ENCODE measurements at regions not wholly inside any gene's neighbourhood (a gene's known extent, or its start where the extent isn't known, plus 50 kb on each side); places are given as distances from the start of the nearest gene placed in this dataset.
"Not testable (repeated sequence)": the region's sequence is repeated elsewhere in the genome, so short reads cannot be mapped to it uniquely, and the experiment has no call there.

- no peak for DNase-seq (ENCODE audit: extremely low read depth, low read depth)
- no peak for TF ChIP-seq CTCF (IDR thresholded peaks at IDR 0.05; ENCODE audit: low read depth, low read length, missing control alignments)
- no peak overlapping the region for H3K4me3 ChIP-seq (replicated peaks; ENCODE audit: low read depth, low read length)
These were observed 138.9 kb upstream of the CDH11 start for GRCh38 chr16:65260746-65261145.

GRCh38 chr16:65254144-65254543, 132.3 kb upstream of the CDH11 start:
- DNase-seq (ENCODE audit: extremely low read depth, low read depth), result peak; percentile 37
- no peak for TF ChIP-seq CTCF (IDR thresholded peaks at IDR 0.05; ENCODE audit: low read depth, low read length, missing control alignments)
- H3K4me3 ChIP-seq (replicated peaks; ENCODE audit: low read depth, low read length), result no peak overlapping the region

- no peak for DNase-seq (ENCODE audit: extremely low read depth, low read depth)
- no peak for TF ChIP-seq CTCF (IDR thresholded peaks at IDR 0.05; ENCODE audit: low read depth, low read length, missing control alignments)
These were observed 127.9 kb upstream of the CDH11 start for GRCh38 chr16:65249768-65250167.

GRCh38 chr16:65244787-65245186, 122.9 kb upstream of the CDH11 start:
- no peak for TF ChIP-seq CTCF (IDR thresholded peaks at IDR 0.05; ENCODE audit: low read depth, low read length, missing control alignments)
- H3K4me3 ChIP-seq (replicated peaks; ENCODE audit: low read depth, low read length), result no peak overlapping the region
- no peak for DNase-seq (ENCODE audit: extremely low read depth, low read depth)

More at GRCh38 chr16:65249768-65250167, 127.9 kb upstream of the CDH11 start:
- H3K4me3 ChIP-seq (replicated peaks; ENCODE audit: low read depth, low read length), result no peak overlapping the region

GRCh38 chr16:65235339-65236177, 113.7 kb upstream of the CDH11 start:
- DNase-seq (ENCODE audit: extremely low read depth, low read depth), result no peak
- no peak overlapping the region for H3K4me3 ChIP-seq (replicated peaks; ENCODE audit: low read depth, low read length)
- TF ChIP-seq CTCF (IDR thresholded peaks at IDR 0.05; ENCODE audit: low read depth, low read length, missing control alignments), result no peak

GRCh38 chr16:65234721-65235320, 113.0 kb upstream of the CDH11 start:
- not testable (repeated sequence) for H3K4me3 ChIP-seq (replicated peaks; ENCODE audit: low read depth, low read length); DNase-seq (ENCODE audit: extremely low read depth, low read depth)

- DNase-seq (ENCODE audit: extremely low read depth, low read depth), result no peak
- H3K4me3 ChIP-seq (replicated peaks; ENCODE audit: low read depth, low read length), result no peak overlapping the region
- TF ChIP-seq CTCF (IDR thresholded peaks at IDR 0.05; ENCODE audit: low read depth, low read length, missing control alignments), result no peak
These were observed 107.4 kb upstream of the CDH11 start for GRCh38 chr16:65229191-65229662.
